ENCODE measurements at regions not wholly inside any gene's neighbourhood (a gene's known extent, or its start where the extent isn't known, plus 50 kb on each side); places are given as distances from the start of the nearest gene placed in this dataset.

DNA sequence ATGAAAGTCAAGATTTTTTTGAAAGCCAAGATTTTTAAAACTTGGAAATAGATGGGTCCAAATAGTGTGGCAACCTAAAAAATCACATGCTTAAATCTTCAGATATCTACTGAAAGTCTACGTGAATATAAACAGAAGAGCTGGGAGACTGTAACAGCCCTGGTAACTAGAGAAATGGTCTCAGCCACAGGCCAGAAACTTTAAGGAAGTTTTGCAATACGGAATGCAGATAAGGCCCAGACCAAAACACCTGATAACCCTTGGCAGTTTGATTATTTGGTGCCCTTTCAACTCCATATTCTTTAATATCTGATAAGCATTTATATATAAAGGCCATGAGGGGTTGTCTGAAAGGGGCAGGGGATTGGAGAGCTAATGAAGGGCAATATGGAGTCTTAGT lies 537.3 kb upstream of the TGFBR2 start:
- 81% methylated on average over 2 of the region's 2 CpGs for WGBS
- Histone ChIP-seq H3K27me3 (ENCODE audit: control insufficient read depth in 2 of 2, insufficient read depth in 1 of 2, low read length in 1 of 2) (no peaks in the 10 kb centered on the region), H3K9me3 (ENCODE audit: control insufficient read depth in 2 of 2, insufficient read depth in 1 of 2, low read length in 1 of 2) (peaks cover 0 to 2% of the 10 kb centered on the region in 2 donors), H3K4me3 (ENCODE audit: low read length in 2 of 2) (no peak overlapping the region), H3K4me1 (ENCODE audit: control insufficient read depth in 2 of 2, insufficient read depth in 2 of 2, low read length in 2 of 2) (no peaks in the 10 kb centered on the region), H3K36me3 (ENCODE audit: control insufficient read depth in 2 of 2, insufficient read depth in 2 of 2, low read length in 1 of 2) (no peaks in the 10 kb centered on the region), H3K27ac (ENCODE audit: low read depth in 1 of 2, low read length in 1 of 2) (no peak overlapping the region)
- DNase-seq (ENCODE audit: low read depth in 6 of 9, low spot score in 9 of 9): no peak

DNA sequence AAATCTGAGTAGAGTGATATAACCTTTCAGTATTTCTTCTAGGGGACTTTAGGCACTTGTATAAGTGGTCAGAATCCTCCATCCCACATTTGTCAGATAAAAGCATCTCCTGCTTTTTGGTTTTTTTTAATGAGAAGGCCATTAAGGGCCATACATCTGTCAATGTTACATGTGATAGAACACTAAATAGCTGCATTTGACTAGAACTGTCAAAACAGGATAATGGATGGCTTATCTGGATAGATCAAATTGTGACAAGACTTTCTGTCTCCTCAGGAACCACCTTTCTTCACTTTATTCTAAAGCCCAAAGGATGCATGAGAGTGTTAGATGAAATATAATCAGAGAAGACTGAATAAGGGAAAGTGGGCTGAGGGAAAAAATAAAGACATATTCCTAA lies 533.4 kb upstream of the TGFBR2 start:
- Histone ChIP-seq H3K27me3 (ENCODE audit: control insufficient read depth in 2 of 2, insufficient read depth in 1 of 2, low read length in 1 of 2) (no peaks in the 10 kb centered on the region), H3K4me1 (ENCODE audit: control insufficient read depth in 2 of 2, insufficient read depth in 2 of 2, low read length in 2 of 2) (no peaks in the 10 kb centered on the region), H3K27ac (ENCODE audit: low read depth in 1 of 2, low read length in 1 of 2) (no peak overlapping the region), H3K9me3 (ENCODE audit: control insufficient read depth in 2 of 2, insufficient read depth in 1 of 2, low read length in 1 of 2) (no peaks in the 10 kb centered on the region), H3K36me3 (ENCODE audit: control insufficient read depth in 2 of 2, insufficient read depth in 2 of 2, low read length in 1 of 2) (no peaks in the 10 kb centered on the region), H3K4me3 (ENCODE audit: low read length in 2 of 2) (no peak overlapping the region)
- DNase-seq (ENCODE audit: low read depth in 6 of 9, low spot score in 9 of 9): no peak

DNA sequence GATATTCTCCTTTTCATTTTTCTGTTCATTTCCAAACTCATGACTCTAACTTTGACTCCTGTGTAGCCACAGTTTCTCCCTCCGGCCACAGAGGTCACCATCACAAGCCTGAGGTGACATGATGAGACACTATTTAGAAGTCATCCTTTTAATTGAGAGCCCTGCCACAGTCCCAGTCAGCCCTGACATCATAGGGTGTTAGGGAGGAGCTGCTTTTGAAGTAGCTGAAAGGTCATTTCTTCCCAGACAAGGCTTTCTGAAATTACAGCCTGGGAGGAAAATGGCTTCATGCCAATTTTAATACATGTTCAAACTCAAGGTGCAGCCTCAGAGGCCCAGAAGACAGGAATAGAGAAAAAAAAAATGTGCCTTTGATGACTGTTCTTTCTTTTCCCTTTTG lies 532.8 kb upstream of the TGFBR2 start:
- peak in 1 of 9 donors; percentile 15 for DNase-seq (ENCODE audit: low read depth in 6 of 9, low spot score in 9 of 9)
- Histone ChIP-seq H3K27ac (ENCODE audit: low read depth in 1 of 2, low read length in 1 of 2) (no peak overlapping the region), H3K4me1 (ENCODE audit: control insufficient read depth in 2 of 2, insufficient read depth in 2 of 2, low read length in 2 of 2) (no peaks in the 10 kb centered on the region), H3K27me3 (ENCODE audit: control insufficient read depth in 2 of 2, insufficient read depth in 1 of 2, low read length in 1 of 2) (no peaks in the 10 kb centered on the region), H3K4me3 (ENCODE audit: low read length in 2 of 2) (no peak overlapping the region), H3K9me3 (ENCODE audit: control insufficient read depth in 2 of 2, insufficient read depth in 1 of 2, low read length in 1 of 2) (no peaks in the 10 kb centered on the region), H3K36me3 (ENCODE audit: control insufficient read depth in 2 of 2, insufficient read depth in 2 of 2, low read length in 1 of 2) (no peaks in the 10 kb centered on the region)
- 98% methylated on average over 1 of the region's 1 CpG for WGBS

DNA sequence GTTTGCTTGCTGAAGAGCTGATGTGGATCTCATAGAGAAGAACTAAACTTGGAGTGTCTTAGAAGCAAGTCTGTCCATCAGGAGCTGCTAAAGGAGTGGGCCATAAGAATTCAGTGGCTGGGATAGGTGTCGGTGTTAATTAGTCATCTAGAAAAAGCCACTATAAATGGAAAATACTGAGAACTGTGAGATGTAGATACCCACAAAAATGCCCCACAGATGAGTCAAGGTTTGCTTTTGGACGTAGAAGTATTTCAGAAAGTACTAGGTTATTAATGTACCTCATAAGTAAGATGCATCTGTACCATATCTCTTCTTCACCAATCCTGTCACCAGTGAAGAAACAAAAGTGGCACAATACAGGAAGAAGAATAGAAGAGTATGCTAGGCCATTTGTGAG lies 530.9 kb upstream of the TGFBR2 start:
- no peaks in the 10 kb centered on the region for H3K36me3 ChIP-seq (ENCODE audit: control insufficient read depth in 2 of 2, insufficient read depth in 2 of 2, low read length in 1 of 2)
- H3K4me1 ChIP-seq (ENCODE audit: control insufficient read depth in 2 of 2, insufficient read depth in 2 of 2, low read length in 2 of 2): no peaks in the 10 kb centered on the region
- no peak overlapping the region for H3K4me3 ChIP-seq (ENCODE audit: low read length in 2 of 2)
- no peak overlapping the region for H3K27ac ChIP-seq (ENCODE audit: low read depth in 1 of 2, low read length in 1 of 2)
- 94% methylated on average over 2 of the region's 2 CpGs for WGBS
- H3K27me3 ChIP-seq (ENCODE audit: control insufficient read depth in 2 of 2, insufficient read depth in 1 of 2, low read length in 1 of 2): no peaks in the 10 kb centered on the region
- no peak for DNase-seq (ENCODE audit: low read depth in 6 of 9, low spot score in 9 of 9)
- no peaks in the 10 kb centered on the region for H3K9me3 ChIP-seq (ENCODE audit: control insufficient read depth in 2 of 2, insufficient read depth in 1 of 2, low read length in 1 of 2)

DNA sequence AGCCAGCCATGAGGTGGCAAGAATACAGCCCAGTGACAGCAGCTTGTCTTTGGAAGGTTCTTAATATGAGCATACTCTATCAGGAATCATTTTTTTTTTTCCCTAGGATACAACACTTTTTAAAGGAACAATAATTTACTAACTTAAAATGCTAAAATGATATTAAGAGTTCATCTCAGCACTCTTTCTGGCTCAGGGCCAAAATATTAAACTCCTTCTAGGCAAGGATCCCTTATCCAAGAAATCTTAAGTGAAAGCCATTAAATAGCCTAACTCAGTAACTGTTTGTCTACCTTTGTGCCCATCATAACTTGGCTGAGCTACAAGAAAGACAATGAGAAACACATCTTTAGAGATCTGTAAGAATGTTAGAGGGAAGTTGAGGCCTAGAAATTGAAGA lies 529.5 kb upstream of the TGFBR2 start:
- DNase-seq (ENCODE audit: low read depth in 6 of 9, low spot score in 9 of 9): no peak
- no peaks in the 10 kb centered on the region for H3K4me1 ChIP-seq (ENCODE audit: control insufficient read depth in 2 of 2, insufficient read depth in 2 of 2, low read length in 2 of 2)
- H3K27me3 ChIP-seq (ENCODE audit: control insufficient read depth in 2 of 2, insufficient read depth in 1 of 2, low read length in 1 of 2): no peaks in the 10 kb centered on the region
- no peak overlapping the region for H3K27ac ChIP-seq (ENCODE audit: low read depth in 1 of 2, low read length in 1 of 2)
- no peaks in the 10 kb centered on the region for H3K36me3 ChIP-seq (ENCODE audit: control insufficient read depth in 2 of 2, insufficient read depth in 2 of 2, low read length in 1 of 2)
- no peaks in the 10 kb centered on the region for H3K9me3 ChIP-seq (ENCODE audit: control insufficient read depth in 2 of 2, insufficient read depth in 1 of 2, low read length in 1 of 2)
- H3K4me3 ChIP-seq (ENCODE audit: low read length in 2 of 2): no peak overlapping the region

DNA sequence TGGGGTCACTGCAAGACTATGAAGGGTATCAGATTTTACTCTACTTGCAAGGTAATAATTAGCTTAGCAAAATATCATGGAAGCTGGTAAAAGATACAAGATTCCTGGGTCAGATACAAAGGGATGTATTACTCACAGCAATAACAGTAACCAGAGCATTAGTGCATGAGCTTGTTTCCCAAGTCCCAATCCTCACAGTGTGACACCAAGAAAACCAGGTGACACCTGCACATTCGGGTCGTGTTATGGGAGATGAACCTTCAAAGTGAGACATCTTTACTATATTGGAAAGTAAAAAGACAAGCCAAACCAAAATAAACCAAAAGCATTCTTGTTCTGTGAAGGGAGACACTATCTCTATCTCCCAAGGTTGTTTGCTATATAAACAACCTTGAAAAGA lies 528.7 kb upstream of the TGFBR2 start:
- 92% methylated on average over 2 of the region's 2 CpGs for WGBS
- H3K9me3 ChIP-seq (ENCODE audit: control insufficient read depth in 2 of 2, insufficient read depth in 1 of 2, low read length in 1 of 2): no peaks in the 10 kb centered on the region
- DNase-seq (ENCODE audit: low read depth in 6 of 9, low spot score in 9 of 9): no peak
- no peaks in the 10 kb centered on the region for H3K27me3 ChIP-seq (ENCODE audit: control insufficient read depth in 2 of 2, insufficient read depth in 1 of 2, low read length in 1 of 2)
- H3K4me1 ChIP-seq (ENCODE audit: control insufficient read depth in 2 of 2, insufficient read depth in 2 of 2, low read length in 2 of 2): no peaks in the 10 kb centered on the region
- no peaks in the 10 kb centered on the region for H3K36me3 ChIP-seq (ENCODE audit: control insufficient read depth in 2 of 2, insufficient read depth in 2 of 2, low read length in 1 of 2)
- H3K4me3 ChIP-seq (ENCODE audit: low read length in 2 of 2): no peak overlapping the region
- H3K27ac ChIP-seq (ENCODE audit: low read depth in 1 of 2, low read length in 1 of 2): no peak overlapping the region

DNA sequence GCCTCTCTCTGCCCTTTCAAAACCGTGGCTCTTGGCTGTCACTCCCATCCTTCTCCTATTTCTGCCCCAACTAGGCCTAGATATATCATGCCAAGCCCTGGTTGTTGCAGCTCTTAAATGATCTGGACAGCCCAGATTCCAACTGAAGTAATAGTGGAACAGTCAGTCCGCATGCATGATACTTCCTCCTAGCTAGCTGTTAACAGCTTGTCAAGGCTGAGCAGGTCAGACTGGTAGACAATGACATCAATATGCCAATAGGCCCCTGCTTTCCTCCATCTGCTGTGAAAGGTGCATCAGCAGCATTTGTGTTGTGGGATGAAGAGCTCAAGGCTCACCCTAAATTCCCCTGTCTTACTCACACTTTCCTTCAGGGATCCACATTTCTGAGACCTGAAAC lies 527.7 kb upstream of the TGFBR2 start:
- H3K4me3 ChIP-seq (ENCODE audit: low read length in 2 of 2): no peak overlapping the region
- H3K4me1 ChIP-seq (ENCODE audit: control insufficient read depth in 2 of 2, insufficient read depth in 2 of 2, low read length in 2 of 2): no peaks in the 10 kb centered on the region
- H3K36me3 ChIP-seq (ENCODE audit: control insufficient read depth in 2 of 2, insufficient read depth in 2 of 2, low read length in 1 of 2): no peaks in the 10 kb centered on the region
- H3K27me3 ChIP-seq (ENCODE audit: control insufficient read depth in 2 of 2, insufficient read depth in 1 of 2, low read length in 1 of 2): no peaks in the 10 kb centered on the region
- no peaks in the 10 kb centered on the region for H3K9me3 ChIP-seq (ENCODE audit: control insufficient read depth in 2 of 2, insufficient read depth in 1 of 2, low read length in 1 of 2)
- no peak overlapping the region for H3K27ac ChIP-seq (ENCODE audit: low read depth in 1 of 2, low read length in 1 of 2)
- WGBS: 92% methylated on average over 2 of the region's 2 CpGs
- no peak for DNase-seq (ENCODE audit: low read depth in 6 of 9, low spot score in 9 of 9)

DNA sequence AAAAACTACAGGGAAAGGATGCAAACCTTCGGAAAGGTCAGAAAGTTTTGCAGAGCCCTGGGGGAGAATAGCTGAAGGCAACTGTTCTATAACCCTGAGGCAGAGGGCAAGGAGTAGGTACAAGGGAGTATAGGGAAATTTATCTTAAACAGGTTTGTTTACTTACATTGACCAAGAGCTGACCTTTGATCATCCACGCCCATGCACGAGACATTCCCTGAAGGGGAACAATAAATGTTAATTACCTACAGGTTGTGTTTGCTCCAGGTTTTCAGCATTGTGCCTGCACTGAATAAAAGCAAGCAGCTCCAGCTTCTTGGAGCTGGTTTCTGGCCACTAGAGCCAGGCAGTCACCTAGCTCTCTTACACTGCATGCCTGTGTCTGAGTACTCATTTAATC lies 524.5 kb upstream of the TGFBR2 start:
- Histone ChIP-seq H3K27ac (ENCODE audit: low read depth in 1 of 2, low read length in 1 of 2) (no peak overlapping the region), H3K4me1 (ENCODE audit: control insufficient read depth in 2 of 2, insufficient read depth in 2 of 2, low read length in 2 of 2) (no peaks in the 10 kb centered on the region), H3K9me3 (ENCODE audit: control insufficient read depth in 2 of 2, insufficient read depth in 1 of 2, low read length in 1 of 2) (no peaks in the 10 kb centered on the region), H3K36me3 (ENCODE audit: control insufficient read depth in 2 of 2, insufficient read depth in 2 of 2, low read length in 1 of 2) (no peaks in the 10 kb centered on the region), H3K27me3 (ENCODE audit: control insufficient read depth in 2 of 2, insufficient read depth in 1 of 2, low read length in 1 of 2) (no peaks in the 10 kb centered on the region), H3K4me3 (ENCODE audit: low read length in 2 of 2) (no peak overlapping the region)
- WGBS: 97% methylated on average over 3 of the region's 3 CpGs
- no peak for DNase-seq (ENCODE audit: low read depth in 6 of 9, low spot score in 9 of 9)

DNA sequence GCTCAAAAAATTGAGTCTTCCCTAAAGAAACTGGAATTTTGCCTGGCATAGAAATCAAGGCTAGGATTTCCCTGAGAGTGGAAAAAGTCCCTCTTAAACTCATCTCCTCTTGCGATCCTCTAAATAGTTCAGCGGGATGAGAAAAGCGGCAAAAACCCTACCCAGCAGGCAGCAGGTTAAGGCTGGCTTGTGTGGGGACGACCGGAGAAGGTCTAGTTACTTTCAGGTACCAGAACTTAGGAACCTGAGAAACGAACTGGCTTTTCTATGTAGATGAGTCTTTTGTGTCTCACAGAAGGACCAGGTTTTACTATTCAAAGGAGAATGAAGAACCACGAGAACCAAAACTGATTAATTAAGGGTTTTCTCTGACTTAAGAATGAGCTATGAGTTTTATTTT lies 523.7 kb upstream of the TGFBR2 start:
- WGBS: 93% methylated on average over 7 of the region's 7 CpGs
- H3K4me3 ChIP-seq (ENCODE audit: low read length in 2 of 2): no peak overlapping the region
- no peaks in the 10 kb centered on the region for H3K4me1 ChIP-seq (ENCODE audit: control insufficient read depth in 2 of 2, insufficient read depth in 2 of 2, low read length in 2 of 2)
- H3K27ac ChIP-seq (ENCODE audit: low read depth in 1 of 2, low read length in 1 of 2): no peak overlapping the region
- no peaks in the 10 kb centered on the region for H3K36me3 ChIP-seq (ENCODE audit: control insufficient read depth in 2 of 2, insufficient read depth in 2 of 2, low read length in 1 of 2)
- no peak for DNase-seq (ENCODE audit: low read depth in 6 of 9, low spot score in 9 of 9)
- no peaks in the 10 kb centered on the region for H3K27me3 ChIP-seq (ENCODE audit: control insufficient read depth in 2 of 2, insufficient read depth in 1 of 2, low read length in 1 of 2)
- no peaks in the 10 kb centered on the region for H3K9me3 ChIP-seq (ENCODE audit: control insufficient read depth in 2 of 2, insufficient read depth in 1 of 2, low read length in 1 of 2)

DNA sequence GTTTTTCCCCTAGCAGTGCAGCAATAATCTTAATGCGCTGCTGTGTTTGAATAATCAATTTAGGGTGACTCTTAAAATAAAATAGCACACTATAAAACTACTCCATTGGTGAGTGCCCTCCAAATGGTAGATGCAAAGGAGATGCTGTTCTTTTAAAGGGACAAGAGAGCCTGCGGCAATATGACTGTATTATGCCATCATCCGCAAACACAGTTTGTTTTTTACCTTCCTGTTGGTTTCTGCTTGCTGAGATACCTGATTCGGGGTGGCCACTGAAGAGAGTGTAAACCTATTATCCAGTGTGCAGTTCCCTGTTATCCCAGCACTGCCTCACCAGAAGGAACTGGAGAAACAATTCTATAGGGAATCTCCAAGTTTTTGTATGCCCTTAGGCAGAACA lies 523.1 kb upstream of the TGFBR2 start:
- Histone ChIP-seq H3K27ac (ENCODE audit: low read depth in 1 of 2, low read length in 1 of 2) (no peak overlapping the region), H3K36me3 (ENCODE audit: control insufficient read depth in 2 of 2, insufficient read depth in 2 of 2, low read length in 1 of 2) (no peaks in the 10 kb centered on the region), H3K27me3 (ENCODE audit: control insufficient read depth in 2 of 2, insufficient read depth in 1 of 2, low read length in 1 of 2) (no peaks in the 10 kb centered on the region), H3K4me1 (ENCODE audit: control insufficient read depth in 2 of 2, insufficient read depth in 2 of 2, low read length in 2 of 2) (no peaks in the 10 kb centered on the region), H3K4me3 (ENCODE audit: low read length in 2 of 2) (no peak overlapping the region), H3K9me3 (ENCODE audit: control insufficient read depth in 2 of 2, insufficient read depth in 1 of 2, low read length in 1 of 2) (no peaks in the 10 kb centered on the region)
- WGBS: 93% methylated on average over 4 of the region's 4 CpGs
- DNase-seq (ENCODE audit: low read depth in 6 of 9, low spot score in 9 of 9): no peak

Measured in thymus (tissue), 11 donors.